ENCODE measurements at regions not wholly inside any gene's neighbourhood (a gene's known extent, or its start where the extent isn't known, plus 50 kb on each side); places are given as distances from the start of the nearest gene placed in this dataset.

- DNase-seq (ENCODE audit: low spot score) (no peak), ATAC-seq (ENCODE audit: low read depth) (no peak)
- Histone ChIP-seq H3K36me3 (ENCODE audit: low read depth) (no peaks in the 10 kb centered on the region), H3K27ac (ENCODE audit: poor library complexity, severe bottlenecking) (no peak overlapping the region), H3K4me1 (ENCODE audit: insufficient read depth, poor library complexity, severe bottlenecking) (peaks cover 2% of the 10 kb centered on the region), H3K27me3 (ENCODE audit: insufficient read depth, poor library complexity, severe bottlenecking) (no peaks in the 10 kb centered on the region), H3K9me3 (ENCODE audit: severe bottlenecking) (no peaks in the 10 kb centered on the region), H3K4me3 (ENCODE audit: severe bottlenecking) (no peak overlapping the region)
- TF ChIP-seq CTCF (IDR thresholded peaks at IDR 0.05; ENCODE audit: poor library complexity, severe bottlenecking): no peak
Measured at GRCh38 chr21:39116761-39117439, 66.4 kb downstream of the PSMG1 start.

GRCh38 chr21:39115576-39116235 lies 67.5 kb downstream of the PSMG1 start:
- peaks cover 2% of the 10 kb centered on the region for H3K4me1 ChIP-seq (ENCODE audit: insufficient read depth, poor library complexity, severe bottlenecking)
- H3K27ac ChIP-seq (ENCODE audit: poor library complexity, severe bottlenecking): no peak overlapping the region
- H3K4me3 ChIP-seq (ENCODE audit: severe bottlenecking): no peak overlapping the region
- H3K9me3 ChIP-seq (ENCODE audit: severe bottlenecking): no peaks in the 10 kb centered on the region
- no peaks in the 10 kb centered on the region for H3K27me3 ChIP-seq (ENCODE audit: insufficient read depth, poor library complexity, severe bottlenecking)
- no peak for ATAC-seq (ENCODE audit: low read depth)
- DNase-seq (ENCODE audit: low spot score): no peak
- no peak for TF ChIP-seq CTCF (IDR thresholded peaks at IDR 0.05; ENCODE audit: poor library complexity, severe bottlenecking)
- H3K36me3 ChIP-seq (ENCODE audit: low read depth): no peaks in the 10 kb centered on the region

- Histone ChIP-seq H3K27ac (ENCODE audit: poor library complexity, severe bottlenecking) (no peak overlapping the region), H3K9me3 (ENCODE audit: severe bottlenecking) (no peaks in the 10 kb centered on the region), H3K4me3 (ENCODE audit: severe bottlenecking) (no peak overlapping the region), H3K4me1 (ENCODE audit: insufficient read depth, poor library complexity, severe bottlenecking) (peaks cover 2% of the 10 kb centered on the region), H3K36me3 (ENCODE audit: low read depth) (no peaks in the 10 kb centered on the region), H3K27me3 (ENCODE audit: insufficient read depth, poor library complexity, severe bottlenecking) (no peaks in the 10 kb centered on the region)
- TF ChIP-seq CTCF (IDR thresholded peaks at IDR 0.05; ENCODE audit: poor library complexity, severe bottlenecking): no peak
- ATAC-seq (ENCODE audit: low read depth) (peak; percentile 86), DNase-seq (ENCODE audit: low spot score) (no peak)
Measured at GRCh38 chr21:39114871-39115575, 68.2 kb downstream of the PSMG1 start.

- DNase-seq (ENCODE audit: low spot score): no peak
- no peak for TF ChIP-seq CTCF (IDR thresholded peaks at IDR 0.05; ENCODE audit: poor library complexity, severe bottlenecking)
- H3K27me3 ChIP-seq (ENCODE audit: insufficient read depth, poor library complexity, severe bottlenecking): no peaks in the 10 kb centered on the region
- peaks cover 2% of the 10 kb centered on the region for H3K4me1 ChIP-seq (ENCODE audit: insufficient read depth, poor library complexity, severe bottlenecking)
- ATAC-seq (ENCODE audit: low read depth): no peak
- no peaks in the 10 kb centered on the region for H3K36me3 ChIP-seq (ENCODE audit: low read depth)
- no peak overlapping the region for H3K4me3 ChIP-seq (ENCODE audit: severe bottlenecking)
- H3K27ac ChIP-seq (ENCODE audit: poor library complexity, severe bottlenecking): no peak overlapping the region
- H3K9me3 ChIP-seq (ENCODE audit: severe bottlenecking): no peaks in the 10 kb centered on the region
Measured at GRCh38 chr21:39111931-39112550, 71.2 kb downstream of the PSMG1 start.
